ENCODE measurements at regions not wholly inside any gene's neighbourhood (a gene's known extent, or its start where the extent isn't known, plus 50 kb on each side); places are given as distances from the start of the nearest gene placed in this dataset.
"Not testable (repeated sequence)": the region's sequence is repeated elsewhere in the genome, so short reads cannot be mapped to it uniquely, and the experiment has no call there.

GRCh38 chr2:89763254-89763580 lies 1071.7 kb downstream of the RPIA start:
- Histone ChIP-seq H3K4me3 (ENCODE audit: low read length, poor library complexity, severe bottlenecking) (no peak overlapping the region), H3K36me3 (ENCODE audit: insufficient read depth, low read length) (no peaks in the 10 kb centered on the region), H3K9ac (ENCODE audit: low read depth, low read length, poor library complexity, severe bottlenecking) (no peak overlapping the region), H3K79me2 (ENCODE audit: insufficient read depth, low read length) (no peaks in the 10 kb centered on the region), H3K4me1 (ENCODE audit: insufficient read depth, low read length, poor library complexity, severe bottlenecking) (no peaks in the 10 kb centered on the region), H3F3A (ENCODE audit: low read depth) (no peaks in the 10 kb centered on the region), H2AFZ (ENCODE audit: low read length) (no peak overlapping the region), H3K4me2 (ENCODE audit: low read depth, low read length, poor library complexity, severe bottlenecking) (no peak overlapping the region), H4K20me1 (ENCODE audit: insufficient read depth, low read length, poor library complexity, severe bottlenecking) (no peaks in the 10 kb centered on the region), H3K9me3 (ENCODE audit: insufficient read depth, low read depth, low read length) (no peaks in the 10 kb centered on the region; the same call in 1 of the 2 replicates), H3K9me2 (replicated peaks; ENCODE audit: low read depth, low read length) (no peaks in the 10 kb centered on the region), H3K27me3 (ENCODE audit: insufficient read depth, low read length, poor library complexity, severe bottlenecking) (no peaks in the 10 kb centered on the region)
- TF ChIP-seq CTCF (conservative IDR thresholded peaks at IDR 0.05; ENCODE audit: low read length) = no peak
- no peak for TF ChIP-seq EZH2phosphoT487 (IDR thresholded peaks at IDR 0.05; ENCODE audit: borderline replicate concordance)

DNA sequence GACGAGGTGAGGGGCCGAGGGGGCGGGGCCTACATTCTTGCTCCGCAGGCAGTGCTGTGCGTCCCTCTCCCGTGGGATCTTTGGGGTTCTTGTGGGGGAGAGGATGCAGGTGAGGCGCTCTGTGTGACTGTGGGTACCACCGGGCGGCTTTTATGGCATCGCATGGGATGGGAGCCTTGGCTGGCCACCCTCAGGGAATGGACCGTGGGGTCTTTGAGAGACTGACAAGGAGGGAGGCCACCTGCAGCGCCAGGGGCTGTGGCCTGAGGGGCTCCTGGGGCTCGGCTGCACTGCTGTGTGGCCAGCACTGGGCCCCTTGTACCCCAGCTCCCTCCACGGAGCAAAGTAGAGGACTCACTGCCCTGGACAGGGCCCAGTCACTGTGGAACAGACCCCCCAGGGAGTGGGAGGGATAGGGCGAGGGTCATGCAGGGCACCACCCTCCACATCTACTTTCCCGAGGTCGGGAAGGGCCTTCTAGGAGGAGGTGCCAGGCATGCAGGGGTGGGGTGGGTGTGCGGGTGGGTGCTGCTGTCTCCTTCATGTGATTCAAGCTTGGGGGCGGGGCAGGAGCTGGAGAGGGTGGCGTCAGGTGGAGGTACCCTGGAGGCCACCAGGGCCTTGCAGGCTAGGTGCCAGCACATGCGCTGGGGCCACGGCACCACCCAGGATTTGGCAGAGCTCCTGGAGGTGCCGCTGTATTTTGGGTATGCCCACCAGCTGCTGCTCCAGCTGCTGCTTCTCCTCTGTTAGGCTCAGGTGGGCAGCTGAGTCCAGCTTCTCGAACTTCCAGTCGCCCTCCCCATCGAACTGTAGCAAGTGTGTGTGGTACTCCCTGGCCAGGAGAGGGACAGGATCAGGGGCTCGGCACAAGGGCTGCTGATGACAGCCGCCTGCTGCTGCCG lies 1072.4 kb downstream of the RPIA start:
- Histone ChIP-seq H3K36me3 (ENCODE audit: insufficient read depth, low read length) (no peaks in the 10 kb centered on the region), H3F3A (ENCODE audit: low read depth) (no peaks in the 10 kb centered on the region), H4K20me1 (ENCODE audit: insufficient read depth, low read length, poor library complexity, severe bottlenecking) (no peaks in the 10 kb centered on the region), H3K9me2 (replicated peaks; ENCODE audit: low read depth, low read length) (no peaks in the 10 kb centered on the region), H3K4me1 (ENCODE audit: insufficient read depth, low read length, poor library complexity, severe bottlenecking) (no peaks in the 10 kb centered on the region), H3K4me3 (ENCODE audit: low read length, poor library complexity, severe bottlenecking) (no peak overlapping the region), H3K4me2 (ENCODE audit: low read depth, low read length, poor library complexity, severe bottlenecking) (no peak overlapping the region), H3K9ac (ENCODE audit: low read depth, low read length, poor library complexity, severe bottlenecking) (no peak overlapping the region), H3K27me3 (ENCODE audit: insufficient read depth, low read length, poor library complexity, severe bottlenecking) (no peaks in the 10 kb centered on the region), H3K9me3 (ENCODE audit: insufficient read depth, low read depth, low read length) (no peaks in the 10 kb centered on the region; the same call in 1 of the 2 replicates), H3K79me2 (ENCODE audit: insufficient read depth, low read length) (no peaks in the 10 kb centered on the region), H2AFZ (ENCODE audit: low read length) (no peak overlapping the region)
- TF ChIP-seq EZH2phosphoT487 (IDR thresholded peaks at IDR 0.05; ENCODE audit: borderline replicate concordance) (no peak), CTCF (conservative IDR thresholded peaks at IDR 0.05; ENCODE audit: low read length) (no peak)

DNA sequence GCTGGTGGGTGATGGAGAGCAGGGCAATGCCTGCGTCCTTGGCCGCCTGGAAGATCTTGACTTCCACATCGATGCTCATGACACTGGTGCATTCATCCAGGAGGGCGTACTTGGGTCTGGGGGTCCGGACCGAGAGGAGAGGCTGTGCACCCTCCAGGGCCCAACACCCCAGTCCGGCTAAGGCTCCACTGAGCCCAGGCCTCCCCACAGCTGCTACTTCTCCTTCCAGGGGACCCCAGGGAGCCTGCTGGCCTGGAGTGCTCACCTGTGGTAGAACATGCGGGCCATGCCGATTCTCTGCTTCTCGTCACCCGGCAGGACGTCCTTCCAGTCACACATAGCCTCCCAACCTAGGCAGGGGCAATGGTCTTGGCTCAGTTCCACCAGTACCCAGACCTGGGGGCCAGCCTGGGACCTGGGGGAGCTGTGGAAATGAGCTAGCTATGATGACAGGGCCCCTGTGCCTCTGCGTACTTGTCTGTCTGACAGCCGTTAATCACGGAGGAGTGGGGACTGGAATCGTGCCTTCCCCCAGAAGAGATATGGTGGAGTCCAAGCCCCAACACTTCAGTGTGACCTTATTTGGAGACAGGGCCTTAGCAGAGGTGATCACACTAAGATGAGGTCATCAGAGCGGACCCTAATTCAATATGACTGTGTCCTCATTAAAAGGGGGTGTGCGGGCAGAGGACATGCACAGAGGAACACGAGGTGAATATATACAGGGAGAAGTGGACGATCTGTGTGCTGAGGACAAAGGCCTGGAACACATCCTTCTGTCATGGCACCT lies 1073.3 kb downstream of the RPIA start:
- not testable (repeated sequence) for H3K9me3 ChIP-seq (ENCODE audit: insufficient read depth, low read depth, low read length); H3K4me3 ChIP-seq (ENCODE audit: low read length, poor library complexity, severe bottlenecking); H4K20me1 ChIP-seq (ENCODE audit: insufficient read depth, low read length, poor library complexity, severe bottlenecking); H3K9ac ChIP-seq (ENCODE audit: low read depth, low read length, poor library complexity, severe bottlenecking); H3K27me3 ChIP-seq (ENCODE audit: insufficient read depth, low read length, poor library complexity, severe bottlenecking); H3K4me1 ChIP-seq (ENCODE audit: insufficient read depth, low read length, poor library complexity, severe bottlenecking); H3K79me2 ChIP-seq (ENCODE audit: insufficient read depth, low read length); H2AFZ ChIP-seq (ENCODE audit: low read length); H3K9me2 ChIP-seq (replicated peaks; ENCODE audit: low read depth, low read length); H3K4me2 ChIP-seq (ENCODE audit: low read depth, low read length, poor library complexity, severe bottlenecking); H3F3A ChIP-seq (ENCODE audit: low read depth); H3K36me3 ChIP-seq (ENCODE audit: insufficient read depth, low read length)

DNA sequence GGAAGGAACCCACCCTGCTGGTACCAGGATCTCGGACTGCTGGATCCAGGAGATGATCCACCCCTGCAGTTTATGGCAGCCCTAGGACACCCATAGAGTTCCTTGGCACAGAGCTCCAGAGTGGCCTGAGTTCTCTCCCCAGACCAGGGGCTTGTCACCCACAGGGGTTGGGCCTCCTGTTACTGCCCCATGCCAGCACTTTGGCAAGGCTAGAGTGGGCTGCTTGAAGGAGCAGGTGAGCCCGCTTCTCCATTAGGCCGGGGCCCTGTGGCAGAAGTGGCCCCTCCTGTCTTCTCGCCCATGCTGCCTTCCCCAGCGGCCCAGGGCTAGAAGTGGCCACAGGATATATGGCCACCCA lies 1073.9 kb downstream of the RPIA start:
- H3K27me3 ChIP-seq (ENCODE audit: insufficient read depth, low read length, poor library complexity, severe bottlenecking); H3K4me2 ChIP-seq (ENCODE audit: low read depth, low read length, poor library complexity, severe bottlenecking); H3K4me1 ChIP-seq (ENCODE audit: insufficient read depth, low read length, poor library complexity, severe bottlenecking); H4K20me1 ChIP-seq (ENCODE audit: insufficient read depth, low read length, poor library complexity, severe bottlenecking); H3F3A ChIP-seq (ENCODE audit: low read depth); H3K4me3 ChIP-seq (ENCODE audit: low read length, poor library complexity, severe bottlenecking); H3K9me2 ChIP-seq (replicated peaks; ENCODE audit: low read depth, low read length); H3K36me3 ChIP-seq (ENCODE audit: insufficient read depth, low read length); H3K79me2 ChIP-seq (ENCODE audit: insufficient read depth, low read length); H3K9ac ChIP-seq (ENCODE audit: low read depth, low read length, poor library complexity, severe bottlenecking); H2AFZ ChIP-seq (ENCODE audit: low read length); H3K9me3 ChIP-seq (ENCODE audit: insufficient read depth, low read depth, low read length): not testable (repeated sequence)

- not testable (repeated sequence) for H3K9me3 ChIP-seq (ENCODE audit: insufficient read depth, low read depth, low read length); H3K9ac ChIP-seq (ENCODE audit: low read depth, low read length, poor library complexity, severe bottlenecking); H3K4me2 ChIP-seq (ENCODE audit: low read depth, low read length, poor library complexity, severe bottlenecking); H3K27me3 ChIP-seq (ENCODE audit: insufficient read depth, low read length, poor library complexity, severe bottlenecking); H3K36me3 ChIP-seq (ENCODE audit: insufficient read depth, low read length); H3K4me1 ChIP-seq (ENCODE audit: insufficient read depth, low read length, poor library complexity, severe bottlenecking); H3K79me2 ChIP-seq (ENCODE audit: insufficient read depth, low read length); H2AFZ ChIP-seq (ENCODE audit: low read length); H3F3A ChIP-seq (ENCODE audit: low read depth); H3K9me2 ChIP-seq (replicated peaks; ENCODE audit: low read depth, low read length); H3K4me3 ChIP-seq (ENCODE audit: low read length, poor library complexity, severe bottlenecking); H4K20me1 ChIP-seq (ENCODE audit: insufficient read depth, low read length, poor library complexity, severe bottlenecking)
Measured at GRCh38 chr2:89766141-89766990, 1074.9 kb downstream of the RPIA start.
